ACC112 (cell line): ENCODE measurements at regions not wholly inside any gene's neighbourhood (a gene's known extent, or its start where the extent isn't known, plus 50 kb on each side); places are given as distances from the start of the nearest gene placed in this dataset.
"Not testable (repeated sequence)": the region's sequence is repeated elsewhere in the genome, so short reads cannot be mapped to it uniquely, and the experiment has no call there.

Experiments used
- H2AFZ ChIP-seq: fragments of 200-600 bp; sonication (generic); one replicate; pipeline ENCODE4 v1.6.0; 2017; ENCODE audit warnings: antibody characterized with exemption, low read length; ENCODE audit not compliant: unreplicated experiment
- H3K27ac ChIP-seq: fragments of 200-600 bp; sonication (generic); 2 replicates; pipeline ENCODE4 v1.5.1; 2014; ENCODE audit warnings: low read depth, mild to moderate bottlenecking, antibody characterized with exemption, low read length, moderate library complexity
- H3K27me3 ChIP-seq: fragments of 200-600 bp; sonication (generic); 2 replicates; pipeline ENCODE4 v1.6.1; 2014; ENCODE audit warnings: mild to moderate bottlenecking, antibody characterized with exemption, low read length, moderate library complexity, mixed read lengths; ENCODE audit not compliant: insufficient read depth
- H3K36me3 ChIP-seq: fragments of 200-600 bp; sonication (generic); 2 replicates; pipeline ENCODE4 v1.6.1; 2016; ENCODE audit warnings: mild to moderate bottlenecking, antibody characterized with exemption, low read length, moderate library complexity, mixed read lengths; ENCODE audit not compliant: insufficient read depth
- H3K4me1 ChIP-seq: fragments of 200-600 bp; sonication (generic); one replicate; pipeline ENCODE4 v1.6.1; 2016; ENCODE audit warnings: low read length, mixed read lengths; ENCODE audit not compliant: insufficient read depth, unreplicated experiment, control insufficient read depth
- H3K4me3 ChIP-seq: fragments of 200-600 bp; sonication (generic); 2 replicates; pipeline ENCODE4 v1.5.1; 2014; ENCODE audit warnings: mild to moderate bottlenecking, low read depth, low read length
- H3K79me2 ChIP-seq: fragments of 200-600 bp; sonication (generic); one replicate; pipeline ENCODE4 v1.6.0; 2016; ENCODE audit warnings: low read length; ENCODE audit not compliant: control insufficient read depth, unreplicated experiment, insufficient read depth

GRCh38 chr7:119640861-119641260 lies 632.1 kb upstream of the KCND2 start:
- Histone ChIP-seq H3K4me3 (no peak overlapping the region), H3K79me2 (no peaks in the 10 kb centered on the region), H3K36me3 (no peaks in the 10 kb centered on the region), H3K4me1 (no peaks in the 10 kb centered on the region), H3K27me3 (no peaks in the 10 kb centered on the region), H2AFZ (no peak overlapping the region), H3K27ac (no peak overlapping the region)

- Histone ChIP-seq H3K27me3 (no peaks in the 10 kb centered on the region), H3K36me3 (no peaks in the 10 kb centered on the region), H3K27ac (no peak overlapping the region), H2AFZ (no peak overlapping the region), H3K4me1 (no peaks in the 10 kb centered on the region), H3K4me3 (no peak overlapping the region), H3K79me2 (no peaks in the 10 kb centered on the region)
Measured at GRCh38 chr7:119643558-119643957, 629.4 kb upstream of the KCND2 start.

GRCh38 chr7:119647286-119647685 lies 625.7 kb upstream of the KCND2 start:
- no peaks in the 10 kb centered on the region for H3K79me2 ChIP-seq
- H3K4me1 ChIP-seq: no peaks in the 10 kb centered on the region
- H3K36me3 ChIP-seq: no peaks in the 10 kb centered on the region
- H3K27ac ChIP-seq: no peak overlapping the region
- no peak overlapping the region for H2AFZ ChIP-seq
- no peaks in the 10 kb centered on the region for H3K27me3 ChIP-seq
- H3K4me3 ChIP-seq: no peak overlapping the region

GRCh38 chr7:119648752-119649151 lies 624.2 kb upstream of the KCND2 start:
- H3K4me3 ChIP-seq, H3K79me2 ChIP-seq, H3K4me1 ChIP-seq, H3K36me3 ChIP-seq, H3K27ac ChIP-seq, H3K27me3 ChIP-seq, H2AFZ ChIP-seq: not testable (repeated sequence)

GRCh38 chr7:119660080-119660479 lies 612.9 kb upstream of the KCND2 start:
- H2AFZ ChIP-seq: peak overlapping the region; percentile 86
- no peak overlapping the region for H3K27ac ChIP-seq
- no peaks in the 10 kb centered on the region for H3K27me3 ChIP-seq
- peaks cover 10% of the 10 kb centered on the region for H3K4me1 ChIP-seq
- H3K36me3 ChIP-seq: no peaks in the 10 kb centered on the region
- H3K79me2 ChIP-seq: no peaks in the 10 kb centered on the region
- no peak overlapping the region for H3K4me3 ChIP-seq

- Histone ChIP-seq H3K4me1 (peaks cover 23% of the 10 kb centered on the region), H3K36me3 (no peaks in the 10 kb centered on the region; the same call in 1 of the 2 replicates), H2AFZ (peak overlapping the region; percentile 42), H3K27ac (peak overlapping the region; percentile 78), H3K79me2 (no peaks in the 10 kb centered on the region), H3K27me3 (no peaks in the 10 kb centered on the region), H3K4me3 (peak overlapping the region; percentile 23; the same call in 1 of the 2 replicates)
Measured at GRCh38 chr7:119664601-119665000, 608.4 kb upstream of the KCND2 start.

GRCh38 chr7:119665796-119666195 lies 607.2 kb upstream of the KCND2 start:
- H3K27me3 ChIP-seq: no peaks in the 10 kb centered on the region
- H2AFZ ChIP-seq: no peak overlapping the region
- H3K4me3 ChIP-seq: no peak overlapping the region
- no peaks in the 10 kb centered on the region; the same call in 1 of the 2 replicates for H3K36me3 ChIP-seq
- H3K79me2 ChIP-seq: no peaks in the 10 kb centered on the region
- H3K27ac ChIP-seq: no peak overlapping the region
- peaks cover 23% of the 10 kb centered on the region for H3K4me1 ChIP-seq

GRCh38 chr7:119681336-119681735 lies 591.6 kb upstream of the KCND2 start:
- no peaks in the 10 kb centered on the region for H3K27me3 ChIP-seq
- H2AFZ ChIP-seq: no peak overlapping the region
- H3K27ac ChIP-seq: no peak overlapping the region
- no peaks in the 10 kb centered on the region for H3K36me3 ChIP-seq
- H3K79me2 ChIP-seq: no peaks in the 10 kb centered on the region
- no peak overlapping the region for H3K4me3 ChIP-seq
- peaks cover 19% of the 10 kb centered on the region for H3K4me1 ChIP-seq

GRCh38 chr7:119684763-119685162 lies 588.2 kb upstream of the KCND2 start:
- H2AFZ ChIP-seq: peak overlapping the region; percentile 7
- H3K36me3 ChIP-seq: no peaks in the 10 kb centered on the region
- H3K4me3 ChIP-seq: no peak overlapping the region
- peaks cover 19% of the 10 kb centered on the region for H3K4me1 ChIP-seq
- H3K79me2 ChIP-seq: no peaks in the 10 kb centered on the region
- H3K27me3 ChIP-seq: no peaks in the 10 kb centered on the region
- no peak overlapping the region; the same call in 1 of the 2 replicates for H3K27ac ChIP-seq

- H3K4me1 ChIP-seq: peaks cover 19% of the 10 kb centered on the region
- H3K27me3 ChIP-seq: no peaks in the 10 kb centered on the region
- no peak overlapping the region for H3K27ac ChIP-seq
- H2AFZ ChIP-seq: no peak overlapping the region
- no peak overlapping the region for H3K4me3 ChIP-seq
- H3K36me3 ChIP-seq: no peaks in the 10 kb centered on the region
- H3K79me2 ChIP-seq: no peaks in the 10 kb centered on the region
Measured at GRCh38 chr7:119685906-119686305, 587.1 kb upstream of the KCND2 start.

GRCh38 chr7:119688831-119689230 lies 584.1 kb upstream of the KCND2 start:
- Histone ChIP-seq H3K36me3 (no peaks in the 10 kb centered on the region), H3K4me3 (no peak overlapping the region), H3K4me1 (peaks cover 19% of the 10 kb centered on the region), H3K27ac (no peak overlapping the region), H3K79me2 (no peaks in the 10 kb centered on the region), H3K27me3 (no peaks in the 10 kb centered on the region), H2AFZ (peak overlapping the region; percentile 11)
